GM10248 (cell line): ENCODE measurements at regions not wholly inside any gene's neighbourhood (a gene's known extent, or its start where the extent isn't known, plus 50 kb on each side); places are given as distances from the start of the nearest gene placed in this dataset.

ENCODE experiments used
- CTCF ChIA-PET: fragments of 300-600 bp; sonication (Branson Sonifier 250); formaldehyde crosslinking; extraction: SDS; loops from one replicate; lab custom pipeline; 2021; ENCODE audit warnings: antibody characterized with exemption; lab: Yijun Ruan, JAX
- POLR2A ChIA-PET: fragments of 350-650 bp; sonication (Branson Sonifier 250); formaldehyde crosslinking; extraction: SDS; loops from one replicate; lab custom pipeline; 2020; ENCODE audit warnings: antibody characterized with exemption; lab: Yijun Ruan, JAX
- DNase-seq: peaks from one replicate; pipeline ENCODE4 v3.0.0; 2012; ENCODE audit errors: extremely low spot score
- CTCF ChIP-seq: IDR thresholded peaks from 2 replicates; pipeline ENCODE4 v1.5.1; 2012; ENCODE audit warnings: mild to moderate bottlenecking, low read depth; ENCODE audit errors: extremely low read depth, missing control alignments, control extremely low read depth

GRCh38 chr9:87441251-87441650, 56.4 kb upstream of the DAPK1 start:
- no peak for DNase-seq
- CTCF ChIA-PET: interaction anchor here (0.9 to 1.3 kb wide), 2 partner anchors 10 to 23 kb away, joined by 3 read pairs; no protein-coding TSS in a partner anchor
- POLR2A ChIA-PET: no interaction called here
- TF ChIP-seq CTCF: no peak

- no peak for TF ChIP-seq CTCF
- ChIA-PET POLR2A (no interaction called here), CTCF (no interaction called here)
- no peak for DNase-seq
Measured at GRCh38 chr9:87442451-87442850, 55.2 kb upstream of the DAPK1 start.

GRCh38 chr9:87443006-87443405, 54.7 kb upstream of the DAPK1 start:
- no peak for TF ChIP-seq CTCF
- ChIA-PET POLR2A (no interaction called here), CTCF (no interaction called here)
- DNase-seq: no peak

- TF ChIP-seq CTCF: no peak
- DNase-seq: no peak
- CTCF ChIA-PET: no interaction called here
- POLR2A ChIA-PET: no interaction called here
Measured at GRCh38 chr9:87443461-87443860, 54.2 kb upstream of the DAPK1 start.

GRCh38 chr9:87445646-87446045, 52.0 kb upstream of the DAPK1 start:
- ChIA-PET CTCF (interaction anchor here (1.1 kb wide), 1 partner anchor 121 kb away, joined by 3 read pairs; no protein-coding TSS in a partner anchor), POLR2A (no interaction called here)
- DNase-seq: peak; percentile 76
- TF ChIP-seq CTCF: no peak

GRCh38 chr9:87446527-87446926, 51.1 kb upstream of the DAPK1 start:
- ChIA-PET CTCF (interaction anchor here (1.1 kb wide), 1 partner anchor 122 kb away, joined by 3 read pairs; no protein-coding TSS in a partner anchor), POLR2A (no interaction called here)
- no peak for TF ChIP-seq CTCF
- no peak for DNase-seq
